GM12892 (cell line): ENCODE measurements at regions not wholly inside any gene's neighbourhood (a gene's known extent, or its start where the extent isn't known, plus 50 kb on each side); places are given as distances from the start of the nearest gene placed in this dataset.

ENCODE experiments used
- POLR2A ChIP-seq: IDR thresholded peaks from 2 replicates; pipeline ENCODE4 v1.6.1; 2011; ENCODE audit warnings: low read depth, low read length, control low read depth
- POLR2AphosphoS5 ChIP-seq: IDR thresholded peaks from 2 replicates; pipeline ENCODE4 v1.6.1; 2011; ENCODE audit warnings: low read depth, low read length, control low read depth
- TAF1 ChIP-seq: IDR thresholded peaks from 2 replicates; pipeline ENCODE4 v1.6.1; 2011; ENCODE audit warnings: low read depth, mild to moderate bottlenecking, control low read depth, low read length, borderline replicate concordance

DNA sequence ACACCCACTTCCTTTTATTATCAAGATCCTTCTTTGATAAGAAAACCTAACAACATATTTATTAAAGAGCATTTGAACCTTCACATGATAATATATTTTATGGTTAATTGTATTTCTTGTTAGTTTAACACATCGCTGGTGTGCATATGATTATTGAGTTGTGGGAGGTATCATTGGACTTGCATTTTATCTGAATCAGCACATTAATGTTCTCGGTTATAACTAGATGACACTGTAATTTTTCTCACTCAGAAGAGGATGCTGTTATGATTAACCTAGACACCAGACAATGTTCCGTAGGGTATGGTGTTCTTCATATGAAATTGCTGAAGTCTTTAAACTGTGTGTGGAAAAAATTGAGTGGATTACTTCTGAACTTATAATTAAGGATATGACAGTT is 1188.3 kb upstream of the EPHA6 start:
- no peak for TF ChIP-seq POLR2A
- TF ChIP-seq POLR2AphosphoS5 = no peak
- TF ChIP-seq TAF1 = no peak
